ENCODE measurements at regions not wholly inside any gene's neighbourhood (a gene's known extent, or its start where the extent isn't known, plus 50 kb on each side); places are given as distances from the start of the nearest gene placed in this dataset.
A peak's percentile ranks its signal among the peaks of the same experiment; 100 is the strongest.

- peak in 1 of 2 experiments; percentile 9 for DNase-seq
Measured at GRCh38 chr12:107610021-107610859, 75.4 kb upstream of the PWP1 start.

GRCh38 chr12:107612508-107612907, 73.1 kb upstream of the PWP1 start:
- DNase-seq = no peak

- DNase-seq = no peak
Measured at GRCh38 chr12:107616941-107617340, 68.7 kb upstream of the PWP1 start.

GRCh38 chr12:107618106-107618505, 67.5 kb upstream of the PWP1 start:
- DNase-seq = no peak

GRCh38 chr12:107619831-107620230, 65.8 kb upstream of the PWP1 start:
- DNase-seq = no peak

GRCh38 chr12:107622001-107622400, 63.6 kb upstream of the PWP1 start:
- no peak for DNase-seq

- DNase-seq = no peak
Measured at GRCh38 chr12:107624493-107624892, 61.1 kb upstream of the PWP1 start.

DNA sequence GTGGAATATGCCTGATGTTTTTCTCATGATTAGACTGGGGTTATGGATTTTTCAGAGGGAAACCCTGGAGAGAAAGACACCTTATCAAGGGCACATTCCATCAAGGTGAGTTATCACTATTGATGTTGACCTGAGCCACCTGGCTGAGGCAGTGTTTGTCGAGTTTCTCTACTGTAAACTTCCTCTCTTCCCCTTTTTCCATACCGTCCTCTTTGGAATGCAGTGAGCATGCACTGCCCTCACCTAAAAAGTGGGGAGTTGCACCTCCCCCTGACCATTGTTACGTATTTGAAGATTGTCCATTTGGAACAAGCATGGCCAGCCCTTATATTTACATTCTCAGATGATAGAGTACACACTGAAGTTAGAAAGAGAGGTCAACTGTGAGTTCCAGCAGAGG, 53.9 kb upstream of the PWP1 start:
- DNase-seq = no peak

DNA sequence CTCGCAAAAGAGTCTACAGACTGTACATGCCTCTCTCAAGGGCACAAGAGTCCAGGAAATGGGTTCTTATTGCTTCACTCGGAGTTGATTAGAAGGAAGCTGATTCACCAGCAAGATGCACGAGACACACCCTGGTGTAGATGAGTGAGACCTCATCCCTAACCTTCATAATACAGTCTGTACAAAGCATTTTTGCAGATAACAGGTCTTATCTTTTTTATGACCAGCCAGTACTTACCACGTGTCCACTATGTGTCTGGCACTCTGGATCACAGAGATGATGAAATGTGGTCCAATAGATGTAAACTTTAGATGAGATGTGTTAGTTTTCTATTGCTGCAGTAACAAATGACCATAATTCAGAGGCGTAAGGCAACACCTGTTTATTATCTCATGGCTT, 53.4 kb upstream of the PWP1 start:
- no peak for DNase-seq

DNA sequence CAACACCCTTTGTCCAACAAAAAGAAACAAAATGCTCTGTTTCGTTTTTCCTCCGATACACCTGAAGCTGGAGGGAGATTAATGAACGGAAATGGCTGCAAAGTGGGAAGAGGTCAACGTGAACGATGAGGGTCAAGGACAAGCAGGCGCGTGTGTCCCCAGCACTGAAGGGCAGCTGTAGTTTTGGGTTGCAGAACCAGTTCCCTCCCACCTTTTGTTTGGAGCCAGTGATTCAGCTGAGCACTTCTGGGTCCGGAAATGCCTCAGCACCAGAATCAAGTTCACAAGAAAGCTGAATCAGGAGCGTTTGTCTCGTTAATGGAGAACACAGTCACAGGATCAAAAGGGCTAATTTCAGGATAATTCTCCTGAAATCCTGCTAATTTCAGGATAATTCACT, 51.1 kb upstream of the PWP1 start:
- DNase-seq = no peak

GRCh38 chr12:107635139-107635538, 50.5 kb upstream of the PWP1 start:
- no peak for DNase-seq
